ENCODE measurements at regions not wholly inside any gene's neighbourhood (a gene's known extent, or its start where the extent isn't known, plus 50 kb on each side); places are given as distances from the start of the nearest gene placed in this dataset.
"Not testable (repeated sequence)": the region's sequence is repeated elsewhere in the genome, so short reads cannot be mapped to it uniquely, and the experiment has no call there.

GRCh38 chr4:169934794-169935429 is 91.3 kb downstream of the MFAP3L start:
- WGBS = 79% methylated on average over 5 of the region's 5 CpGs
- Histone ChIP-seq H3K27ac (ENCODE audit: low read depth, low read length) (peak overlapping the region; percentile 40), H3K4me3 (ENCODE audit: low read length) (no peak overlapping the region)

GRCh38 chr4:169933531-169933930 is 92.7 kb downstream of the MFAP3L start:
- Histone ChIP-seq H3K4me3 (ENCODE audit: low read length) (no peak overlapping the region), H3K9ac (ENCODE audit: low read depth, low read length) (no peak overlapping the region), H3K27ac (ENCODE audit: low read depth, low read length) (no peak overlapping the region), H3K27me3 (ENCODE audit: insufficient read depth, low read length) (no peaks in the 10 kb centered on the region), H3K9me3 (ENCODE audit: insufficient read depth, low read depth, low read length) (no peaks in the 10 kb centered on the region), H3K36me3 (ENCODE audit: insufficient read depth, low read length) (no peaks in the 10 kb centered on the region), H3K4me1 (ENCODE audit: insufficient read depth, low read length) (peaks cover 12% of the 10 kb centered on the region)
- WGBS = 84% methylated on average over 3 of the region's 3 CpGs

More at GRCh38 chr4:169934794-169935429, 91.3 kb downstream of the MFAP3L start:
- H3K4me1 ChIP-seq (ENCODE audit: insufficient read depth, low read length) = peaks cover 12% of the 10 kb centered on the region
- no peaks in the 10 kb centered on the region for H3K9me3 ChIP-seq (ENCODE audit: insufficient read depth, low read depth, low read length)
- no peaks in the 10 kb centered on the region for H3K36me3 ChIP-seq (ENCODE audit: insufficient read depth, low read length)
- H3K9ac ChIP-seq (ENCODE audit: low read depth, low read length) = no peak overlapping the region; the same call in 1 of the 2 replicates
- no peaks in the 10 kb centered on the region for H3K27me3 ChIP-seq (ENCODE audit: insufficient read depth, low read length)

GRCh38 chr4:169931964-169932363 is 94.2 kb downstream of the MFAP3L start:
- Histone ChIP-seq H3K27ac (ENCODE audit: low read depth, low read length) (no peak overlapping the region), H3K4me1 (ENCODE audit: insufficient read depth, low read length) (peaks cover 12% of the 10 kb centered on the region), H3K4me3 (ENCODE audit: low read length) (no peak overlapping the region), H3K36me3 (ENCODE audit: insufficient read depth, low read length) (no peaks in the 10 kb centered on the region), H3K9me3 (ENCODE audit: insufficient read depth, low read depth, low read length) (no peaks in the 10 kb centered on the region), H3K27me3 (ENCODE audit: insufficient read depth, low read length) (no peaks in the 10 kb centered on the region), H3K9ac (ENCODE audit: low read depth, low read length) (no peak overlapping the region)
- 89% methylated on average over 3 of the region's 3 CpGs for WGBS

- not testable (repeated sequence) for H3K27me3 ChIP-seq (ENCODE audit: insufficient read depth, low read length); H3K4me3 ChIP-seq (ENCODE audit: low read length); H3K27ac ChIP-seq (ENCODE audit: low read depth, low read length); H3K9me3 ChIP-seq (ENCODE audit: insufficient read depth, low read depth, low read length); H3K36me3 ChIP-seq (ENCODE audit: insufficient read depth, low read length); H3K9ac ChIP-seq (ENCODE audit: low read depth, low read length)
- WGBS = 100% methylated on average over 1 of the region's 1 CpG
- H3K4me1 ChIP-seq (ENCODE audit: insufficient read depth, low read length) = peaks cover 12% of the 10 kb centered on the region
These were observed 95.4 kb downstream of the MFAP3L start for GRCh38 chr4:169930755-169931154.

GRCh38 chr4:169927280-169927679 is 98.9 kb downstream of the MFAP3L start:
- no peaks in the 10 kb centered on the region for H3K36me3 ChIP-seq (ENCODE audit: insufficient read depth, low read length)
- no peaks in the 10 kb centered on the region for H3K27me3 ChIP-seq (ENCODE audit: insufficient read depth, low read length)
- H3K4me3 ChIP-seq (ENCODE audit: low read length) = no peak overlapping the region
- H3K9ac ChIP-seq (ENCODE audit: low read depth, low read length) = no peak overlapping the region
- H3K4me1 ChIP-seq (ENCODE audit: insufficient read depth, low read length) = 0 out of 2 replicates have a peak, but pooled peaks cover 5% of the 10 kb centered on the region
- no peak overlapping the region for H3K27ac ChIP-seq (ENCODE audit: low read depth, low read length)
- no peaks in the 10 kb centered on the region for H3K9me3 ChIP-seq (ENCODE audit: insufficient read depth, low read depth, low read length)
- 90% methylated on average over 4 of the region's 4 CpGs for WGBS

GRCh38 chr4:169925678-169926077 is 100.5 kb downstream of the MFAP3L start:
- 92% methylated on average over 4 of the region's 4 CpGs for WGBS
- no peak overlapping the region for H3K27ac ChIP-seq (ENCODE audit: low read depth, low read length)
- H3K4me3 ChIP-seq (ENCODE audit: low read length) = no peak overlapping the region
- H3K4me1 ChIP-seq (ENCODE audit: insufficient read depth, low read length) = peaks cover 10% of the 10 kb centered on the region
- no peak overlapping the region for H3K9ac ChIP-seq (ENCODE audit: low read depth, low read length)
- no peaks in the 10 kb centered on the region for H3K36me3 ChIP-seq (ENCODE audit: insufficient read depth, low read length)
- no peaks in the 10 kb centered on the region for H3K9me3 ChIP-seq (ENCODE audit: insufficient read depth, low read depth, low read length)
- no peaks in the 10 kb centered on the region for H3K27me3 ChIP-seq (ENCODE audit: insufficient read depth, low read length)

- Histone ChIP-seq H3K4me1 (ENCODE audit: insufficient read depth, low read length) (peaks cover 27% of the 10 kb centered on the region), H3K9me3 (ENCODE audit: insufficient read depth, low read depth, low read length) (peaks cover 2% of the 10 kb centered on the region; the same call in 1 of the 2 replicates), H3K4me3 (ENCODE audit: low read length) (no peak overlapping the region), H3K9ac (ENCODE audit: low read depth, low read length) (no peak overlapping the region), H3K27me3 (ENCODE audit: insufficient read depth, low read length) (no peaks in the 10 kb centered on the region), H3K36me3 (ENCODE audit: insufficient read depth, low read length) (no peaks in the 10 kb centered on the region), H3K27ac (ENCODE audit: low read depth, low read length) (no peak overlapping the region)
- 93% methylated on average over 3 of the region's 3 CpGs for WGBS
These were observed 103.4 kb downstream of the MFAP3L start for GRCh38 chr4:169922632-169923276.

- Histone ChIP-seq H3K36me3 (ENCODE audit: insufficient read depth, low read length) (0 out of 2 replicates have a peak, but pooled peaks cover 3% of the 10 kb centered on the region), H3K27me3 (ENCODE audit: insufficient read depth, low read length) (no peaks in the 10 kb centered on the region), H3K4me1 (ENCODE audit: insufficient read depth, low read length) (peaks cover 27% of the 10 kb centered on the region), H3K9me3 (ENCODE audit: insufficient read depth, low read depth, low read length) (peaks cover 10% of the 10 kb centered on the region), H3K4me3 (ENCODE audit: low read length) (no peak overlapping the region), H3K27ac (ENCODE audit: low read depth, low read length) (no peak overlapping the region), H3K9ac (ENCODE audit: low read depth, low read length) (no peak overlapping the region)
- WGBS = no CpG with 5 or more reads among the region's 1 CpG
These were observed 104.5 kb downstream of the MFAP3L start for GRCh38 chr4:169921732-169922131.

GRCh38 chr4:169921237-169921636 is 105.0 kb downstream of the MFAP3L start:
- Histone ChIP-seq H3K27me3 (ENCODE audit: insufficient read depth, low read length) (no peaks in the 10 kb centered on the region), H3K9me3 (ENCODE audit: insufficient read depth, low read depth, low read length) (peaks cover 15% of the 10 kb centered on the region), H3K36me3 (ENCODE audit: insufficient read depth, low read length) (0 out of 2 replicates have a peak, but pooled peaks cover 4% of the 10 kb centered on the region), H3K4me3 (ENCODE audit: low read length) (no peak overlapping the region), H3K4me1 (ENCODE audit: insufficient read depth, low read length) (peaks cover 27% of the 10 kb centered on the region), H3K27ac (ENCODE audit: low read depth, low read length) (no peak overlapping the region), H3K9ac (ENCODE audit: low read depth, low read length) (no peak overlapping the region)
- 93% methylated on average over 9 of the region's 9 CpGs for whole genome bisulfite sequencing

GRCh38 chr4:169919194-169920124 is 106.7 kb downstream of the MFAP3L start:
- Histone ChIP-seq H3K4me1 (ENCODE audit: insufficient read depth, low read length) (peaks cover 22% of the 10 kb centered on the region), H3K27ac (ENCODE audit: low read depth, low read length) (peak overlapping the region; percentile 94), H3K9ac (ENCODE audit: low read depth, low read length) (peak overlapping the region; percentile 6), H3K9me3 (ENCODE audit: insufficient read depth, low read depth, low read length) (peaks cover 16% of the 10 kb centered on the region)
- WGBS = 52% methylated on average over 11 of the region's 12 CpGs
- not testable (repeated sequence) for H3K27me3 ChIP-seq (ENCODE audit: insufficient read depth, low read length); H3K36me3 ChIP-seq (ENCODE audit: insufficient read depth, low read length); H3K4me3 ChIP-seq (ENCODE audit: low read length)

GRCh38 chr4:169915545-169915944 is 110.7 kb downstream of the MFAP3L start:
- no peak overlapping the region for H3K4me3 ChIP-seq (ENCODE audit: low read length)

More at GRCh38 chr4:169915545-169915944, 110.7 kb downstream of the MFAP3L start:
- no peaks in the 10 kb centered on the region for H3K27me3 ChIP-seq (ENCODE audit: insufficient read depth, low read length)
- H3K27ac ChIP-seq (ENCODE audit: low read depth, low read length) = no peak overlapping the region
- H3K4me1 ChIP-seq (ENCODE audit: insufficient read depth, low read length) = peaks cover 16% of the 10 kb centered on the region
- WGBS = 92% methylated on average over 5 of the region's 5 CpGs
- peaks cover 16% of the 10 kb centered on the region for H3K9me3 ChIP-seq (ENCODE audit: insufficient read depth, low read depth, low read length)
- H3K9ac ChIP-seq (ENCODE audit: low read depth, low read length) = no peak overlapping the region
- H3K36me3 ChIP-seq (ENCODE audit: insufficient read depth, low read length) = 0 out of 2 replicates have a peak, but pooled peaks cover 4% of the 10 kb centered on the region

Data from HUES64 (cell line).